ENCODE measurements at regions not wholly inside any gene's neighbourhood (a gene's known extent, or its start where the extent isn't known, plus 50 kb on each side); places are given as distances from the start of the nearest gene placed in this dataset.
"Not testable (repeated sequence)": the region's sequence is repeated elsewhere in the genome, so short reads cannot be mapped to it uniquely, and the experiment has no call there.

DNA sequence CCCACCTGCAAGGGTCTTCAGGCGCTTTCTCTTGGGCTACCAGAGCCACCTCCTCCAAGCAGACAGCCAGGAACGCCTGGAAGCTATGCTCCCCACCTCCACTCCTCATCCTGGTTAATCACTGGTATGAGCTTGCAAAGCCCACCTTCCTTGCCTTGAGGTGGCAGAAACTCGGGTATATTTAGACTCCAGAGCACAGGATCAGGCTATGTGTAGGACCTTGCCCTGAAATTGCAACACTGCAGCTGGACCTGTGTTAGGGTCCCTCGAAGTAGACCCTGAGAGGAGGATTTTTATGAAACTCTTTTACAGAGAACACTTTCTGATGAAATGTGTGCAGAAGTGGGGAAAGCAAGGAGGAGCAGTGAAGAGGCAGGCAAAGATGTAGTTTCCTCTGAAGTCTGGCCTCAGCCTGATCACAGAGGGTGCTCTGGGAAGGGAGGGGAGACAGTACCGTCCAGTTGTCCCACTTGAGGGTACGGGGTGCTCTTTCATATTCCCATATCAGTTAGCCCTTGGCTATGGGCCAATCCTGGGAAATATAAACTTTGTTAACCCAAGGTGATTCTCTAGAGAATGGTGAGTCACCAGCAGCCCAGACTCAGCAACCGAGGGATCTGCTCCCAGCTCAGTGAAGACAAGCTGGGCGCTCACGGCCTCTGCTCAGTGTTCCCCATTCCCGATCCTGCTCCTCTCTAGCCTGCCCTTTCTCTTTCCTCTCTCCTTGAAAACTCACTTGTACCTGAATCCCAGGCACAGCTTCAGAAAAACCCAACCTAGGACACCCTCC is 157.9 kb downstream of the UQCRFS1 start:
- DNase-seq (ENCODE audit: low read depth) = no peak

DNA sequence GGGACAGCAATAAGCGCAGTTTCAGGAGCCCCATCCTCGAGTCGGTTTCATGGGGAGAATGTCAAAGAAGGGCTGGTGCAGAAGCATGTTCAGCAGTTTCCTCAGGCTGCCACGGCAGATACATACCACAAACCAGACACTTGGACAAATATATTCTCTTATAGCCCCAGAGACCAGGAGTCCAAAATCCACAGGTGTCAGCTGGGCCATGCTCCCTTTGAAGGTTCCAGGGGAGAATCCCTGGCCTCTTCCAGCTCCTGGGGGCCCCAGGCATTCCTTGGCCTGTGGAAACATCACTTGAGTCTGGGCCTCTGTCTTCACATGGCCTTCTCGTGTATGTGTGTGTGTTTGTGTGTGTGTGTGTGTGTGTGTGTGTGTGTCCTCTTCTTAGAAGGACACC is 164.1 kb downstream of the UQCRFS1 start:
- DNase-seq (ENCODE audit: low read depth) = no peak

DNA sequence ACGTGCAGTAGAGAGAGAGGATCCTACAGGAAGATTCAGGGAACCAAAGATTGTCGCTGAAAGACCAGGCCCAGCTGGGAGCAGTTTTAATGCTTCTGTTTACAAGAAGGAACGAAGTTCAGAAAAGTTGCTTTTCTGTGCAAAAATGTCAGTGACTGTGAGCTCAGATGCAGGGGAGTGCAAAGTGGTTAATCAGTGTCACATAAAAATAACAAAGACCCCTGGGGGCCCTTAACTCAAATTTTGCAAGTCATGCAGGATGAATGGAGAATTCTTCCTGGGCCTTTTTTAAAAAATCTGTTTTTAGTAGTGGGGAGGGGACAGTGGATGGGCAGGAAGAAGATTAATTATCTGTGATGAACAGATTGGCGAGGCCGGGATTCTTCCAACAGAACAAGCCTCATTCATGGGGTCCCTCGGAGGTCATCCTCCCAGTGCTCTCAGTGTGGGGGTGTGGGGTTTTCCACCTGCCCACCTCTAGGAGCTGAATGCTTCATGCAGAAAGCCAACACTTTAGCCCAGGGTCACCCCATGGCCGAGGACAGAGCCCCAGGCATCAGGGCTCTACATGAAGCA is 167.2 kb downstream of the UQCRFS1 start:
- DNase-seq (ENCODE audit: low read depth) = no peak

DNA sequence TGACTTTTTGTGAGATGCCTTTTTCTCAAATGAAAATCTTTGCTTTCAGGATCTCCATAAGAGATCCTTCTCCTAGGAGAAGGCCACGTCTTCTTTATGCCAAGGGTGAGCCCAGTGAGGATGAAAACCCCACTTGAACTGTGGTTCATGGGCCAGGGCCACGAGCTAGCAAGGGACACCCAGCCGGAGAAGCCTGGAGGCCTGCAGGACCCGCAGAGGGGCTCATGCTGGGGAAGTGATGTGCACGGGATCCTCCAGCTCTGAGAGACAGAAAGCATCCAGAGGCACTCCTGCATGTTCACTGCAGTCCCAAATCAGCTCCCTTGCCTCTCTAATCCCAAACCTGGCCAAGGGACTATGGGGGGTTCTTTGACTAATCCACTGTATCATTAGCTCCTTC is 168.9 kb downstream of the UQCRFS1 start:
- no peak for DNase-seq (ENCODE audit: low read depth)

DNA sequence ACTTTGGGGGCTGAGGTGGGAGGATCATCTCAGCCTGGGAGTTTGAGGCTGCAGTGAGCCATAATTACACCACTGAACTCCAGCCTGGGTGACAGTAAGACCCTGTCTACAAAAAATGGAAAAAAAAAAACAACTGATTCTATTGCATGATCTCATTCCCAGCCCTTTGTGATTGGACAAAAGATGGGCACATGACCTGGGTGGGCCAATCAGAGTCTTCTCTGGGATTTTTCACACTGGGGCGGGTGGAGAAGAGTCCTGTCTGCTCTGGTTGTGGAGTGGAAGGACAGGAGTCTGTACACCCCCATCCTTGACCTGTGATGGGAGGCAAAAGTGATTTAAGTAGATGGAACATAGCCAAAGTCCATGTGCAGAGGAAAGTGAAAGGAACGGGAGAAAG is 170.5 kb downstream of the UQCRFS1 start:
- DNase-seq (ENCODE audit: low read depth) = no peak

GRCh38 chr19:29040951-29041350 is 172.0 kb downstream of the UQCRFS1 start:
- DNase-seq (ENCODE audit: low read depth) = no peak

DNA sequence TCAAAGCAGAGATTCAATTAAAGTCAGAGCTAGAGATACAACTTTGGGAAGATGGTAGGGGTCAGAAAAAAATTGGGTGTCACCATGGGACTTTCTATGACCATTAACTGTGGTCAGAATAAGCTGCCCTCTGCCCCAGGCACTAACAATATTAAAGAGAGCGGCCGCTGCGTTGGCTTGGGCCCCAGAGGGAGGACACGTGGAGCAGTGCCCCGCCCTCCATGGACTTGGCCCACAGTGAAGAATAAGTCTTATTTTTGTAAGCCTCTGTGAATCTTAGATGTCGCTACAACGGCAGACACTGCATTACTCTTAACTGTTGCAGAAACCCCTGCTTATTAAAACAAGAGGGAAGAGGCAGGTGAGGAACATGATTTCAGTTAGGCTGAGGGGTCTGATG is 172.7 kb downstream of the UQCRFS1 start:
- no peak for DNase-seq (ENCODE audit: low read depth)

DNA sequence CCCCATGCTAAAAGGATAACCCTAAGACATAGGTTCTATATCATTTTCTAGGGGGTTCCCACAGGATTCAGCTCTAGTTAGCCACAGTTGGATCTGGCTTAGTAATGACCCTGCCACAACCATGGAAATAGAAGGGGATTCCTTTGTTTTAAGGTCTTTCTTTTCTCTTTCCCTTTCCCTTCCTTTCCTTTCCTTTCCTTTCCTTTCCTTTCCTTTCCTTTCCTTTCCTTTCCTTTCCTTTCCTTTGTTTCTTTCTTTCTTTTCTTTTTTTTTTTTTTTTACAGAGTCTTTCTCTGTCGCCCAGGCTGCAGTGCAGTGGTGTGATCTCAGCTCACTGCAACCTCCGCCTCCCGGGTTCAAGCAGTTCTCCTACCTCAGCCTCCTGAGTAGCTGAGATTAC is 173.9 kb downstream of the UQCRFS1 start:
- DNase-seq (ENCODE audit: low read depth) = not testable (repeated sequence)

DNA sequence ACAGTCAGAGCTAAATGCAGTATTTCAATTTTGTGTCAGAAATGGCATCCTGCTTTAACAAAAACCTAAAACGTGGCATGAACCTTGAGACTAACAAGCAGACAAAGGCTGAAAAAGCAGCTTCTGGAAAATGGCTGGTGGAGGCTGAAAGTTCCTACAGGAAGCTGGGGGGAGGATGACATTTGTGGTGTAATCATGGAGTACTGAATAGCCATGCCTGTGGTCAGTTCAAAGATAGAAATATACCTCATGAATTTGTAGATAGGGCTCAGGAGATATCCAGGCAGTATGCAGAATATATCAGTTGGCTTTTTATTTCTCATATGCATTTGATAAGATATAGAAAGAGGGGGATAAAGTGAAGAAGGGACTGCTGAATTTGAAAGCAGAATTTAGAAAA is 181.7 kb downstream of the UQCRFS1 start:
- no peak for DNase-seq (ENCODE audit: low read depth)

DNA sequence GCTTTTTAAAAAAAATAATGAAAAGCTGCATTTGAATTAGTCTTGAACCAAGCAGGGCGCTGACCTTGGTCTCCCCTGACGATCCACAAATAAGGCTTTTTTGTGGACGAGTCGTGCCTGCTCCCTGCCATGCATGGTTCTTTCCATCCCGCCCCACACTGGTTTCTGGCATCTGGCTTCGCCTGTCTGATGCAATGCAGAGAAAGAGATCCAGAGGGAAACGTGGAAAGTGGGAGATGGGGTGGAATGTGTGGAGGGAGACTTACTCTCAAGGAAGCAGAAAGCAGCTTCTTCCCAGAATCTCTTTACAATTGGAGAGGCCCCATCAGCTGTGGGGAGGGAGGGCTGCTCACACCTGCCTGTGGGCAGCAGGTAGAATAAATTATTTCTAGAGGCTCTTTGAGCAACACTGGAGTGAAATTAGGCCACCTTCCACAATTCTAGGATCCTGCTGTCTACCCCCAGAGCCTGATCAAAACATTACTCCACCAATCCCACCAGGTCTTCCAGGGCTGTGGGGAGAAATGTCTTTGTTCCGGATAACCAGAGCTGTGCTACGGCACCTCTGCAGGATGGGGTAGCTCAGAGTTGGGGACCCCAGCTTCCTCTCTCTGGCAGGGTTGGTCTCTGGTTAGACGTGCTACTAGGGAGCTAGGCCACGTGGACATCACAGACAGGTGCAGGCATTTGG is 183.5 kb downstream of the UQCRFS1 start:
- no peak for DNase-seq (ENCODE audit: low read depth)

GRCh38 chr19:29022599-29022998 is 190.4 kb downstream of the UQCRFS1 start:
- no peak for DNase-seq (ENCODE audit: low read depth)

DNA sequence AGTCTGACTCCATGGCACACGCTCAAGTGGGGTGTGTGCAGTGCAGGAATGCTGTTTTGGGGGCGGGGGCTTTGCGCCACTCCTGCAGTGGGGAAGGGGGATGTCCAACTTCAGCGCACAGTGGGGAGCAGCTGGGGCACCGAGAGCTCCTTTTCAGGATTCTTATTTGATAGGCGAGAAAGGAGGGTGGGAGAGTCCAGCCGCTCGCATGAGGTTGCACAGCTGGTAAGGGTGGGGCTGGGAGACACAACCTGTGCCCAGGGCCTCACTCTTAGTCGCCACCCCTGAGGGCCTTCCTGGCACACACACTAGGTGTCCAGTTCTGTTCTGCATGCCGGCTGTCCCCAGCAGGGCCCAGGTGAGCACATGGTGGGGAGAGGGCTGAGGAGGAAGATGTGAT is 190.8 kb downstream of the UQCRFS1 start:
- no peak for DNase-seq (ENCODE audit: low read depth)

DNA sequence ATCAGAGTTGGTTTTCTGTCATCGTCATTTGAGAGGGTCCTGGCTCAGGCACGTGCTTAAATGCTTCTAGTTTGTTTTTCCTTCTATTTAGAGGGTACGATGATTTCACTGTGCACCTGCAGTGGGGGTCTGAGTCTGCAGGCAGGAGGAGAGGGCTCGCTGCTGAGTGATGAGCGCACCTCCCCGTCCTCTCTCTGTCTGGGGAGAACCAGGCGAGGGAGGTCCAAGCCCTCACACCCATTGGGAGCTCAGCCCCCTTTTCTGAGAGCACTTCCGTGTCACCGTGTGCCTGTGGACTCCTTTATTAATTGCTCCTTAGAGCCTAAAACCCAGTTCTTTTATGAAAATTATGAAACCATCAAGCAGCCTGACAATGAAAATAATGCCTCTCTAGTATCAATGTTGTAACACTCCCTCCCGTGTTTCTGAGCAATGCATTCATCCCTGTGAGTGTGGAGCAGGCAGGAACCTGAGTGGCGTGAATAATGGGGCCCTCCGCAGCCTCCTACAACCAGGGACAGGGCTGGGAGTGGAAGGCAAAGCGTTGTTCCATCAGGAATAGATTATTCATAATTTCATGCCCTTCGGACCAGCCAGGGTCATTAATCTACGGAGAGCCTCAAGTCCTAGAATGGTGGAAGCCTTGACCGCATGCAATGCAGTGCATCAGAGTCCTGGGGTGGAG is 191.6 kb downstream of the UQCRFS1 start:
- no peak for DNase-seq (ENCODE audit: low read depth)

- no peak for DNase-seq (ENCODE audit: low read depth)
Observed at GRCh38 chr19:29019403-29019802, 193.5 kb downstream of the UQCRFS1 start.

GRCh38 chr19:29018542-29018941 is 194.4 kb downstream of the UQCRFS1 start:
- DNase-seq (ENCODE audit: low read depth) = no peak

- no peak for DNase-seq (ENCODE audit: low read depth)
Observed at GRCh38 chr19:29017788-29018187, 195.2 kb downstream of the UQCRFS1 start.

- no peak for DNase-seq (ENCODE audit: low read depth)
Observed at GRCh38 chr19:29016926-29017760, 195.8 kb downstream of the UQCRFS1 start.

DNA sequence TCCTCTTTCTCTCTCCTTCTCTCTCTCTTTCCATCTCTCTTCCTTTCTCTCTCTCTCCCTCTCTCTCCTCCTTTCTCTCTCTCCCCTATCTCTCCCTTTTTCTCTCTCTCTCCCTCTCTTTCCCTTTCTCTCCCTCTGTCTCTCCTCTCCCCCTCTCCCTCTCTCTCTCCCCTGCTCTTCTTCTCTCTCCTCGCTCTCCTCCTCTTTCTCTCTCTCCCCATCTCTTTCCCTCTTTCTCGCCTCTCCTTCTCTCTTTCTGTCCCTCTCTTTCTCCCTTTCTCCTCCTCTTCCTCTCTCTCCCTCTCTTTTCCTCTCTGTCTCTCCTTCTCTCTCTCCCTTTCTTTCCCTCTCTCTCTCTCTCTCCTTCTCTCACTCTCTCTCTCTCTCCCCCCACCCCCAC is 196.6 kb downstream of the UQCRFS1 start:
- no peak for DNase-seq (ENCODE audit: low read depth)

- DNase-seq (ENCODE audit: low read depth) = no peak
Observed at GRCh38 chr19:29015569-29015968, 197.4 kb downstream of the UQCRFS1 start.

GRCh38 chr19:29014857-29015436 is 198.0 kb downstream of the UQCRFS1 start:
- DNase-seq (ENCODE audit: low read depth) = no peak

GRCh38 chr19:29013988-29014387 is 199.0 kb downstream of the UQCRFS1 start:
- DNase-seq (ENCODE audit: low read depth) = no peak

All from stimulated activated CD8-positive, alpha-beta memory T cell treated with anti-CD3 and anti-CD28 coated beads, Interleukin-12 subunit alpha, Interleukin-12 subunit beta, amount 100 ng/mL, for 1 hour (primary cell).